ENCODE measurements at regions not wholly inside any gene's neighbourhood (a gene's known extent, or its start where the extent isn't known, plus 50 kb on each side); places are given as distances from the start of the nearest gene placed in this dataset.
A peak's percentile ranks its signal among the peaks of the same experiment; 100 is the strongest.

GRCh38 chr2:42886921-42887320 lies 94.5 kb upstream of the HAAO start:
- no peak for DNase-seq (ENCODE audit: extremely low read depth in 1 of 11, low read depth in 9 of 11, low spot score in 4 of 11)

GRCh38 chr2:42882756-42883155 lies 90.4 kb upstream of the HAAO start:
- no peak for DNase-seq (ENCODE audit: extremely low read depth in 1 of 11, low read depth in 9 of 11, low spot score in 4 of 11)

DNA sequence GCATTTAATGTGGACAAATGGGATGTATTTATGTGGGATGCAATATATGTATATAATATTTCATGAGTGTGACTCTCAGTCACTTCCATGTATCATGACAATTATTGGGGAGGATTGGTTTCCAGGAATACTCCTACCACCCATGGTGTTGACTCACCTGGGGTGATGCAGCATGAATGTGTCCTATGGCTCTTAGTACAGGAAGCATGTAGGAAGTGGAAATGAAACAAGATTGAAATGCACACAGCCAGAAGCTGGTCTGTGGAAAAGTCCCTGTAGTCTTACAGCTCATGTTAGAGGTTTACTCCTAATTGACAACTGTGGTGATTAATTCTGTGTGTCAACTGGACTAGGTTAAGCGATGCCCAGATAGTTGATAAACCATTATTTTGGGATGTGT lies 89.3 kb upstream of the HAAO start:
- DNase-seq (ENCODE audit: extremely low read depth in 1 of 11, low read depth in 9 of 11, low spot score in 4 of 11), result no peak

DNA sequence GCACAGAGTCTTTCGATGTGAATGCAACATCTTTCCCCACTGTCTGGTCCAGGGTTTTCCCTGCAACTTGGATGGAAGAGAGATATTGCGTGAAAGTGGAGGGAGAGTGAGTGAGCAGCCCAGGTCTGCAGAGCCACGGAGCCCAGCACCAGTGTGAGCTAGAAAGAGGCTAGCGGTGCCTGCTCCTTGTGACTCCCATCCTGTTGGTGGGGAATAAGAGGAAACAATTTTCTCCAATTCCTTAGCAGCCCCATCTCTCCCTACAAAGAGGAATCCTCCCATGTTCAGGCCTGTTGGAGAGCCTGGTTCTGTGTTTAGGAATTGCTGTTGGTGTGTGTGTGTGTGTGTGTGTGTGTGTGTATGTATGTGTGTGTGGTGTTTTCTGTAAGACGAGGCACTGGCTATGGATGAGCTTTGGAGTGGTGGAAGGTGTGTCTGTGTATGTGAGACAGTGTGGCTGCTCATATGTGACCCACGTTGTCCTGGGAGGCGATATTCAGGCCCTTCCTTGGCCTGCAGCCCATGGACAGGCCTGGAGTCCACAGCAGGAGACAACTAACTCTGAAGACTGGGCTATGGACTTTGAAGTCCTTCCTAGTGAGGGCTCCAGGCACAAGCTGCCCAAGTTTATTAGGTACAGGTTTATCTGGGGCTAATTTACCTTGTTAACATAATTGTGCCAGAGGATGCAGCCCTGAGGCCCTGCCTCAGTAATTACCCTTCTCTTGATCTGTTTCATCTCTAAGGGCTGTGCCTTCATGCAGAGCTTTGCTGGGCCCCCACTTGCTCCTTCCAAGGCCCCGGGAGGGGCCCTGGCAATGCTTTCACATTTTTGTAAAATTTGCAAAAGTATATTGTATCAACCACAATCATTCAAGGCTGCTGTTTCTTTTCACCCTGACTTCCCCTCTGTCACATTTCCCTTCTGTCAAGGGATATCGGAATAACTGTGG lies 88.6 kb upstream of the HAAO start:
- no peak for DNase-seq (ENCODE audit: extremely low read depth in 1 of 11, low read depth in 9 of 11, low spot score in 4 of 11)

DNA sequence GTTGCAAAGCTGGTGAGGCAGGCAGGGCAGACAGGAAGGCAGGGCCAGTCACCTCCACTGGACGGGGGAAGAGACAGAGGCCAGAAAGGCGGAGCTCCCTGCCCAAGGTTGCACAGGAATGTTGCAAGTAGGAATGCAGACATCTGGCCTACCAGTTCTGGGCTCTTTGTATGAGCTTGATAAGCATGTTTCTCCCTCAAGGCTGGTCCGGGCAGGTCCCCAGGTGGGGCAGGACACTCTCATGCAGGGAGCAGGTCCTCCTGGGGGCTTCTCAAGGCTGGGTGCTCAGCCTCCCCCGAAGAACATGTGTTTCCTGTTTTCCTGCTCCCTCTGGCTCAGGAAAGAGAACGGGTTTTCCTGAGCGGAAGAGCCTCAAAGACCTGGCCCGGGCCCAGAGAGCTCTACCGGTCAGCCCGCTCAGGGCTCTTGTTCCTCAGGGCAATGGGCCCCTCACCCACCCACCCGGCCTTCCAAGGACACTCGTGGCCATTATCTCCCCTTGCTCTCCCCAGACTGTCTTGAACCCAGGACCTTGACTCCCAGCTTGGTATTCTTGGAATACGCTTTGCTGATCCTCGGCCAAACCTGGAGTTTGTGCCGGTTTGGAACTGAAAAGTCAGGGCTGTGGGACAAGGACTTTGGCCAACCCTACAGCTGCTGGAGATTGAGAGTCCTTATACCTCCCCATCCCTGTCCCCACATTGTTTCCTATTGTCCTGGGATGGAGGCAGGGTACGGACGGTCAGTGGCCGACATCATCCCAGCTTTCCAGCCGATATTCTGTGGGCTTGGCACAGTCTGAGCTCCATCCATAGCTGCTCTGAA lies 87.7 kb upstream of the HAAO start:
- DNase-seq (ENCODE audit: extremely low read depth in 1 of 11, low read depth in 9 of 11, low spot score in 4 of 11), result no peak

GRCh38 chr2:42879121-42879705 lies 86.8 kb upstream of the HAAO start:
- DNase-seq (ENCODE audit: extremely low read depth in 1 of 11, low read depth in 9 of 11, low spot score in 4 of 11), result no peak

DNA sequence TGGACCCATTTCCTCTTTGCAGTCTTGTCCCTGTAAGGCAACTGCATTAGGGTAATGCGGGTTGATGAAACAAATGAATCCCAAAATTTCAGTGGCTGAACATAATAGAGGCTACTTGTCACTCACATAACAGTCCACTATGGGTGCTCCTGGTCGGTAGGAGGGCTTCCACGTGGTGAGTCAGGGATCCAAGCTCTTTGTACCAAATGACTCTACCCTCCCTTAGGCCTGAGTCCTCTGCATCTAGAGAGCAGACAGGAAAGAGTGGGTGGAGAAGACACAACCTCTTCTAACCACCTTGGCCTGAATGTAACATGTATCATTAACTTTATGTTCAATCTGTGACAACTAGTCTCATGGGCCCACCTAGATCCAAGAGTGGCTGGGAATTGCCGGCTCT lies 86.2 kb upstream of the HAAO start:
- DNase-seq (ENCODE audit: extremely low read depth in 1 of 11, low read depth in 9 of 11, low spot score in 4 of 11), result no peak

- no peak for DNase-seq (ENCODE audit: extremely low read depth in 1 of 11, low read depth in 9 of 11, low spot score in 4 of 11)
These were observed 85.6 kb upstream of the HAAO start for GRCh38 chr2:42877936-42878335.

DNA sequence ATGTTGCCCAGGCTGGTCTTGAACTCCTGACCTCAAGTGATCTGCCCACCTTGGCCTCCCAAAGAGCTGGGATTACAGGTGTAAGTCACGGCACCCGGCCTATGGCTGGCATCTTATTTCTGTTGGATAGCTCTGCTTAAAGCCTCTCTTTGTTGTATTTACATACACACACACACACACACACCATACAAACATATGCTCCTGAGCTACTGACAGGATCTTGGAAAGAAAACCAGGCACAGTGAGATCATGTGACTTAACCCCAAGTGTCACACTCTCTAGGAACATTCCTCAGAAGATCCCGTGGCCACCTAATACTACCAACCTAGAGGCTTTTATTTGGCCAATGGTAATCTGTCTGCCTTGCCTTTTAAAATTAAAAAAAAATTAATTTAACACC lies 85.1 kb upstream of the HAAO start:
- DNase-seq (ENCODE audit: extremely low read depth in 1 of 11, low read depth in 9 of 11, low spot score in 4 of 11), result no peak

GRCh38 chr2:42876326-42876751 lies 84.0 kb upstream of the HAAO start:
- DNase-seq (ENCODE audit: extremely low read depth in 1 of 11, low read depth in 9 of 11, low spot score in 4 of 11), result peak in 8 of 11 donors; percentile 37 to 71 (median 54)

GRCh38 chr2:42875880-42876279 lies 83.5 kb upstream of the HAAO start:
- DNase-seq (ENCODE audit: extremely low read depth in 1 of 11, low read depth in 9 of 11, low spot score in 4 of 11), result no peak

GRCh38 chr2:42874949-42875801 lies 82.8 kb upstream of the HAAO start:
- no peak for DNase-seq (ENCODE audit: extremely low read depth in 1 of 11, low read depth in 9 of 11, low spot score in 4 of 11)

DNA sequence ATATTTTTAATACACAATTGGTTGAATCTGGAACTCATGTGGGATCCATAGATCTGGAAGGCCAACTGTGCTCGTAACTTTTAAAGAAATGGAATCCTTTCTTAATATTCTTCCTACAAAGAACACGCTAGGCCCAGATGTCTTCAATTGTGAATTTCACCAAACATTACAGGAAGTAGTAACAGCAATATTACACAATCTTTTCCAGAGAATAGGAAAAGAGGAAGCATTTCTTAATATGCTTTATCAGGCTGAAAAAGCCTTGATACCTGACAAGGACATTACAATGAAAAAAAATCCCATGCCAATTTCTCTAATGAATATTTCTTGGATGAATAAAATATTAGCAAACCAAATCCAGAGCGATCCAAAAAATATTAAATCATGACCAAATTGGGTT lies 80.3 kb upstream of the HAAO start:
- no peak for DNase-seq (ENCODE audit: extremely low read depth in 1 of 11, low read depth in 9 of 11, low spot score in 4 of 11)

DNA sequence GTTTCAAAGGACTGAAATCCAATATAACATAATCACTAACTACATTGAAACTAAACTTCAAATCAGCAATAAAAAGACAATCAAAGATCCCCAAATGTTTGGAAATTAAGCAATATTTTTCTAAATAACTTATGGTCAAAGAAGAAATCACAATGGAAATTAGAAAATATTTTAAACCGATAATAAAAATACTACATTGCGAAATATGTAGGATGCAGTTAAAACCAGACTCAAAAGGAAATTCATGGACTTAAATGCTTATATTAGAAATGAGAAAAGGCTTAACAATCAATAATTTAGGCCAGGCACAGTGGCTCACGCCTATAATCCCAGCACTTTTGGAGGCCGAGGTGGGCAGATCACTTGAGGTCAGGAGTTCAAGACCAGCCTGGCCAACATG lies 79.0 kb upstream of the HAAO start:
- no peak for DNase-seq (ENCODE audit: extremely low read depth in 1 of 11, low read depth in 9 of 11, low spot score in 4 of 11)

DNA sequence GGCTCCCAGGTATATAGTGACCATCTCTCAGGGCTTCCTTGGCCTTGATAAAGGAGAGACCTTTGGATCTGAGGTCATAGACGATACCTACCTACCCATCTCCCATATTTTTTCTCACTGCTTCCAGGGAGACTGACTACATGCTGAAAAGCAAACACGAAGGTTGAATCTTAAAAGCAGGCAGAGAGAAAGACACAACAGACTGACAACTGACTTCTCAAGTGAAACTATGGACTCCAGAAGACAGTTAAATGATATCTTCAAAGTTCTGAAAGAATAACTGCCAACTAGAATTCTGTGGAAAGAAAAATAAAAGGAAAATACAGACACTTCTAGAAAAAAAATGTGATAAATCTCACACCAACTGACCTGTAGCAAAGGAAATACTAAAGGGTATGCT lies 76.5 kb upstream of the HAAO start:
- no peak for DNase-seq (ENCODE audit: extremely low read depth in 1 of 11, low read depth in 9 of 11, low spot score in 4 of 11)

GRCh38 chr2:42868096-42868495 lies 75.7 kb upstream of the HAAO start:
- no peak for DNase-seq (ENCODE audit: extremely low read depth in 1 of 11, low read depth in 9 of 11, low spot score in 4 of 11)

DNA sequence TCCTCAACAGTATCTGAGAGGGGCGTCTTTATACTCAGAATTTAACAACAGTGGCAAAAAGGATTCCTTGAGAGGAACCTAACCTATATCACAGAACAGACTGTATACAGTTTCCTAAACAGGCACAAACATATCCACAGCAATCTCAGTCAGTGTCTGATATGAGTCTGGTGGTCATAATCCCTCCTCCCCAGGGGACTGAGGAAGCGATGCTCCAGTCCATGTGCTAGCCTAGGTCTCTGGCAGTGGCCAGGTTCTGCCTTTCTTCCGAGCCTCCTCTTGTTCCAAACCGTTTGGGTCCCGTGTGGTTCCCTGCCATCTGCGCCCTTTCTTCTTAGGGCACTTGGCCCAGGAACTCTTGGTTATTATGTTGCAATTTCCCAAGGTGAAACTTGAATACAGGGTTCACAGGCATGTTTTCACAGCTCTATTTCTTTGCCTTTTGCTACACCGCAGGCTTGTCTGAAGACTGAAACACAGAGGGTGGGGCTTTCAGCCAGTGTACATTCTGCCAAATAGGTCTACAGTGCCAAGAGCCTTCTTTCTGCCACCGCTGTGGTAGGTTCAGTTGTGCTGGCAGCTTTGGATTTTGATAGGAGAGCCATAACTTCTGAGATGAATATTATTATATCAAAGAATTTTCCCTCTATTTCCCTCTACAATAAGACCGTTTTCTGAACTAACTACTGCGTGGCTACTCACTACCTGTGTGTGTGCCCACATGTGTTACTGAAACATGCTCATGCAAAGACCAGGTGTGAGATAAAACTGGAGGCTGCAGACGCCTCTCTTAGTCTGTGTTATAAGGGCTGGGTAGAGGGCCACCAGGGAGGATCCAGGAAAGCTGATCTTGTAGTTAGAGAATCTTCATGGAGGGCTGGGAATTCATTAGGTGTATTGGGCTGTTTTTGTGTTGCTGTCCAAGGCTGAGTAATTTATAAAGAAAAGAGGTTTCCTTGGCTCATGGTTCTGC lies 75.0 kb upstream of the HAAO start:
- DNase-seq (ENCODE audit: extremely low read depth in 1 of 11, low read depth in 9 of 11, low spot score in 4 of 11), result no peak

Measured in renal cortex interstitium (tissue), 11 donors.